Fibroblast of lung (primary cell): ENCODE measurements at regions not wholly inside any gene's neighbourhood (a gene's known extent, or its start where the extent isn't known, plus 50 kb on each side); places are given as distances from the start of the nearest gene placed in this dataset.

Experiments
- EZH2 ChIP-seq: IDR thresholded peaks from 2 replicates; pipeline ENCODE4 v1.5.1; 2012; ENCODE audit warnings: low read length, control low read depth, mild to moderate bottlenecking; ENCODE audit errors: missing control alignments
- TF ChIP-seq, protein P1 (sequence below), 2 donors: IDR thresholded peaks in 1 of 2; conservative IDR thresholded peaks in 1 of 2; 1 replicate in 1 of 2; 2 replicates in 1 of 2; pipeline ENCODE4 v1.5.1; 2011 to 2012; ENCODE audit warnings: low read length in 2 of 2, control low read depth in 1 of 2, inconsistent platforms in 1 of 2, low read depth in 1 of 2, mild to moderate bottlenecking in 1 of 2

DNA sequence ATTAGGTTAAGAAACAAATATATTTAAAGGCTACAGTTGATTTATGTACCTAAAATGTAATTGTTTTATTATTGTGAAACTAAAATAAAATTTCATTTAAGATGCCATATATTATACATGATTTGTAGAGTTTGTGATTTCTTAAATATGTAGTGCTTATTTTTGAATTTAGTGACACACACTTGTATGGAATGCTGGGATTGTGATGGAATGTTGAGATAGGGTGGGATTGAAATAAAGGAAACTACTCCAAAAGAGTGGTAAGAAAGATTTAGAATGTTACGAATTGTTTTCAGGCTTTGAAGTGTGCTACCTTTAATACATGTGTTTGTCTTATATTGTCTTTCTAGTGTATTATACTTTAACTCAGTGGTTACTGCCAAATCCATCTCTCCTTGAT, 330.3 kb upstream of the PITX2 start:
- TF ChIP-seq, protein P1, sequence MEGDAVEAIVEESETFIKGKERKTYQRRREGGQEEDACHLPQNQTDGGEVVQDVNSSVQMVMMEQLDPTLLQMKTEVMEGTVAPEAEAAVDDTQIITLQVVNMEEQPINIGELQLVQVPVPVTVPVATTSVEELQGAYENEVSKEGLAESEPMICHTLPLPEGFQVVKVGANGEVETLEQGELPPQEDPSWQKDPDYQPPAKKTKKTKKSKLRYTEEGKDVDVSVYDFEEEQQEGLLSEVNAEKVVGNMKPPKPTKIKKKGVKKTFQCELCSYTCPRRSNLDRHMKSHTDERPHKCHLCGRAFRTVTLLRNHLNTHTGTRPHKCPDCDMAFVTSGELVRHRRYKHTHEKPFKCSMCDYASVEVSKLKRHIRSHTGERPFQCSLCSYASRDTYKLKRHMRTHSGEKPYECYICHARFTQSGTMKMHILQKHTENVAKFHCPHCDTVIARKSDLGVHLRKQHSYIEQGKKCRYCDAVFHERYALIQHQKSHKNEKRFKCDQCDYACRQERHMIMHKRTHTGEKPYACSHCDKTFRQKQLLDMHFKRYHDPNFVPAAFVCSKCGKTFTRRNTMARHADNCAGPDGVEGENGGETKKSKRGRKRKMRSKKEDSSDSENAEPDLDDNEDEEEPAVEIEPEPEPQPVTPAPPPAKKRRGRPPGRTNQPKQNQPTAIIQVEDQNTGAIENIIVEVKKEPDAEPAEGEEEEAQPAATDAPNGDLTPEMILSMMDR (conservative IDR thresholded peaks at IDR 0.05 in 1 of 2, IDR thresholded peaks at IDR 0.05 in 1 of 2; ENCODE audit: low read depth in 1 of 2, low read length in 2 of 2), result no peak
- TF ChIP-seq EZH2, result no peak
